ENCODE measurements at regions not wholly inside any gene's neighbourhood (a gene's known extent, or its start where the extent isn't known, plus 50 kb on each side); places are given as distances from the start of the nearest gene placed in this dataset.

DNA sequence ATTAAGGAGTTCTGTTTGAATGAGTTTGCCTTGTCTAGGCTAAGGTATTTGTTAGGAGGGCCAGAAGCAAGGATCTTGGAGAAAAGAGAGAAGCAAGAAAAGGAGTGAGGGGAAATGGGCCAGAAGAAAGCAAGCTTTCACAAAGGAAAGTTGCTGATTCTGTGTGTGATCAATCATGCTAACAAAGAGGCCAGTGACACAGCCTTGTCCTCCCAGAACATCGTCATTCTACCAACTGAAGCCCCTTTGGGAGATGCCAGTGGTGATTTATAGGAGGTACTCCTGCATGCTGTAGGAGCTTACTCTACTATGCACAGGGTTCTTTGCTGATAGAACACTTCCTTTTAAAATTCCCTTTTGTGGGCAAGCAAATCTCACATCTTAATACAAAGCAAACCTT, 449.2 kb upstream of the SPRED2 start:
- no peak for DNase-seq (ENCODE audit: low read depth)
- no peak overlapping the region for H3K4me3 ChIP-seq (ENCODE audit: low read depth, low read length)
- TF ChIP-seq, protein P1, sequence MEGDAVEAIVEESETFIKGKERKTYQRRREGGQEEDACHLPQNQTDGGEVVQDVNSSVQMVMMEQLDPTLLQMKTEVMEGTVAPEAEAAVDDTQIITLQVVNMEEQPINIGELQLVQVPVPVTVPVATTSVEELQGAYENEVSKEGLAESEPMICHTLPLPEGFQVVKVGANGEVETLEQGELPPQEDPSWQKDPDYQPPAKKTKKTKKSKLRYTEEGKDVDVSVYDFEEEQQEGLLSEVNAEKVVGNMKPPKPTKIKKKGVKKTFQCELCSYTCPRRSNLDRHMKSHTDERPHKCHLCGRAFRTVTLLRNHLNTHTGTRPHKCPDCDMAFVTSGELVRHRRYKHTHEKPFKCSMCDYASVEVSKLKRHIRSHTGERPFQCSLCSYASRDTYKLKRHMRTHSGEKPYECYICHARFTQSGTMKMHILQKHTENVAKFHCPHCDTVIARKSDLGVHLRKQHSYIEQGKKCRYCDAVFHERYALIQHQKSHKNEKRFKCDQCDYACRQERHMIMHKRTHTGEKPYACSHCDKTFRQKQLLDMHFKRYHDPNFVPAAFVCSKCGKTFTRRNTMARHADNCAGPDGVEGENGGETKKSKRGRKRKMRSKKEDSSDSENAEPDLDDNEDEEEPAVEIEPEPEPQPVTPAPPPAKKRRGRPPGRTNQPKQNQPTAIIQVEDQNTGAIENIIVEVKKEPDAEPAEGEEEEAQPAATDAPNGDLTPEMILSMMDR (IDR thresholded peaks at IDR 0.05; ENCODE audit: control insufficient read depth, extremely low read depth, insufficient read depth): no peak

DNA sequence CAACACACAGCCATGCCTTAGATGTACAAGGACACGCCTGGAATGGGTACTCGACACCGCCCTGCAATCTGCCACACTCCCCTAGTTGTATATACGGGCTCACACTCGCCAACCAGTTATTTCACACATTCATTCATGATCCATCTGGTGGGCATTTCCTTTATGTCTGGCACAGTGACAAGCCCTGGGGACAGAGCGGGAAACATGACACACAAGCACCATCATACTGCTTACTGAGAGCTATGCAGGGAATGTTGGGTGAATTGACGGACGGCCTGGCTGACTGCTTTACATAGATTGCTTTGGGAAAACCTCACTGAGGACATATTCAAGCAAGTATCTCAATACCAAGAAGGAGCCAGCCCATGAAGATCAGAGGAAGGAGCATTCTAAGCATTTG, 448.0 kb upstream of the SPRED2 start:
- no peak for DNase-seq (ENCODE audit: low read depth)
- TF ChIP-seq, protein P1 (IDR thresholded peaks at IDR 0.05; ENCODE audit: control insufficient read depth, extremely low read depth, insufficient read depth): no peak
- H3K4me3 ChIP-seq (ENCODE audit: low read depth, low read length): no peak overlapping the region

DNA sequence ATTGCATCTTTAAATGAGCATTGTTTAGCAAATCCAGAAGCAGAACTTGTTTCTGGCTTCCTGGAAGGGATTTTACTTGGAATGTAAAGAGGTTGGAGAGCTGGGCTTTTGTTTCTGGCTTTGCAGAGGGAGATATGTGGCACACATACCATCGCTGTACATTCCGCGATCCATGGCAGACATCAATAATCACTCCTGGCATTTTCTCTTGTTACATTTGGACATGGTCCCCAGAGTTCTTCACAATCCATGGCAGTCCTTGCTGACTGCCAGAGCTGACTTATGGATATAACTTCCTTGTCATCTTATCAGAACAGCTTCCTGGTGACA, 445.6 kb upstream of the SPRED2 start:
- no peak overlapping the region for H3K4me3 ChIP-seq (ENCODE audit: low read depth, low read length)
- TF ChIP-seq, protein P1 (IDR thresholded peaks at IDR 0.05; ENCODE audit: control insufficient read depth, extremely low read depth, insufficient read depth): no peak
- no peak for DNase-seq (ENCODE audit: low read depth)

GRCh38 chr2:65877331-65878010, 445.1 kb upstream of the SPRED2 start:
- TF ChIP-seq, protein P1 (IDR thresholded peaks at IDR 0.05; ENCODE audit: control insufficient read depth, extremely low read depth, insufficient read depth): no peak
- DNase-seq (ENCODE audit: low read depth): no peak
- H3K4me3 ChIP-seq (ENCODE audit: low read depth, low read length): no peak overlapping the region

DNA sequence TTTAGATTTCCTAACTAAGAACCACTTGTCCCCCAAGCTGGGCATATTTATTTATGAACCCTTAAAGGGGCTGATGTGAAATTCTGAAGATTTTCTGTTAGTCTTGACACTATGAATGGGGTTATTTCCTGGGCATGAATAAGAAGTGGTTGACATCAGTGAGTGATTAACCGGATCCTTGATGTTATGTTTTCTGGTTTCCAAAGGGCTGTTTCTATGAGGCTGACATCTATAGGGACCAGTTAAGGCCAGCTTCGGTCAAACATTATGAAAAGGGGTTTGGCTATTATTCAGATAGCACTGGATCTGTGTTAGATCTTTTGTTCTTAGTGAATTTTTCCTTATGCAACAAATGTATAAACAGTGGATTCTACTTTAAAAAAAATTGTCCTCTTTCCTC, 443.7 kb upstream of the SPRED2 start:
- TF ChIP-seq, protein P1 (IDR thresholded peaks at IDR 0.05; ENCODE audit: control insufficient read depth, extremely low read depth, insufficient read depth): no peak
- no peak overlapping the region for H3K4me3 ChIP-seq (ENCODE audit: low read depth, low read length)
- DNase-seq (ENCODE audit: low read depth): no peak

DNA sequence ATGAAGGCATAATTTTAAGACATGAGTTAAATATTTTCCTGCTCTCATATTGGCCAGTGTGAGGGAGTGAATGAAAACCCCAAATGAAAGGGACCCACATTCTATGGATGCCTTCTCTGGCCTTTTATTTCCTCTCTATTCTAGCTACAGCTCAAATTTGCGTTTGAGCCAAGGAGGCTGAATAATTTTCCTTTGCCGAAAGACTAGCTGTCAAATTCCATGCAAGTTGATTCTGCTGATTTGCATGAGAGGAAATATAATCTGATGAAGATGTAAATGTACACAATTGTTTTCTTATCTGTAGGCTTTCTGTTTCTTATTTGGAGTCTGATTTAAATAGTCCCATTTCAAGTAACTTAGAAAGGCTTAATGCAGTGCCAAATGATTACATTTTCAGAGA, 438.4 kb upstream of the SPRED2 start:
- TF ChIP-seq, protein P1 (IDR thresholded peaks at IDR 0.05; ENCODE audit: control insufficient read depth, extremely low read depth, insufficient read depth): no peak
- DNase-seq (ENCODE audit: low read depth): no peak
- no peak overlapping the region for H3K4me3 ChIP-seq (ENCODE audit: low read depth, low read length)

DNA sequence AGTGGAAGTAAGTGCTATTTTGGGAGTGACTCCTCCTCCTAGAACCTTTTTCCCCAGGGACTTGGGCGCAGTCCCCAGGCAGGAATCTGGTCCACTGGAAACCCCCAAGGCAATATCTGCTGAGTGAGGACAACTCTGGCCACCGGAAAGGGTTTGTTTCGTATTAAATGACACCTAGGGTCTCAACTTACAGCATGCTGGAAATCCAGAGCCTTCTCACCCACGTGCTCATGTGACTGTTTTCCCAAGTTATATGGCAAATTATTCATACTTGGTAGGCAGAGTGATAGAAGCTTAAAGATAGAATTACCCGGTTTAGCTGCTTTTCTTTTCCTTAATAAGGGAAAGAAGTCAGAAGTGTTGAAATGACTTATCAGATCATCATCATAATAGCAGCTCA, 436.9 kb upstream of the SPRED2 start:
- no peak for DNase-seq (ENCODE audit: low read depth)
- H3K4me3 ChIP-seq (ENCODE audit: low read depth, low read length): no peak overlapping the region
- TF ChIP-seq, protein P1 (IDR thresholded peaks at IDR 0.05; ENCODE audit: control insufficient read depth, extremely low read depth, insufficient read depth): no peak

Measured in LNCaP clone FGC (cell line).